CD4-positive, CD25-positive, alpha-beta regulatory T cell (primary cell): ENCODE measurements at regions not wholly inside any gene's neighbourhood (a gene's known extent, or its start where the extent isn't known, plus 50 kb on each side); places are given as distances from the start of the nearest gene placed in this dataset.
A peak's percentile ranks its signal among the peaks of the same experiment; 100 is the strongest.

ENCODE experiments used
- ATAC-seq, 2 donors: fragments of 150-1000 bp; cut with Tn5 transposase; one replicate each; pipeline ENCODE4 v1.10.0; 2021; ENCODE audit warnings: low read depth in 2 of 2, moderate number of reproducible peaks in 2 of 2, moderate library complexity in 1 of 2
- DNase-seq, 3 donors: peaks; one replicate each; pipeline versions ENCODE4 v3.0.0 to v3.0.0-alpha.2; 2012 to 2022; ENCODE audit warnings: mixed read lengths in 1 of 3
- H3K27ac ChIP-seq: one replicate; pipeline ENCODE4 v1.7.0; 2013; ENCODE audit warnings: mild to moderate bottlenecking, low read length; ENCODE audit not compliant: insufficient read depth, poor library complexity, severe bottlenecking
- H3K27me3 ChIP-seq: one replicate; pipeline ENCODE4 v1.7.0; 2013; ENCODE audit warnings: low read length; ENCODE audit not compliant: control insufficient read depth, insufficient read depth
- H3K36me3 ChIP-seq: one replicate; pipeline ENCODE4 v1.7.0; 2013; ENCODE audit warnings: mild to moderate bottlenecking, low read length, moderate library complexity; ENCODE audit not compliant: control insufficient read depth, insufficient read depth
- H3K4me1 ChIP-seq: 2 replicates; pipeline ENCODE4 v1.7.0; 2013; ENCODE audit warnings: mild to moderate bottlenecking, low read length; ENCODE audit not compliant: insufficient read depth, control insufficient read depth, poor library complexity, severe bottlenecking
- H3K4me3 ChIP-seq: one replicate; pipeline ENCODE4 v1.7.0; 2013; ENCODE audit warnings: low read depth, mild to moderate bottlenecking, low read length, moderate library complexity
- H3K9me3 ChIP-seq, 2 experiments: 1 replicate in 1 of 2; 2 replicates in 1 of 2; pipeline ENCODE4 v1.7.0; 2013; ENCODE audit warnings: low read length in 2 of 2, mild to moderate bottlenecking in 1 of 2, moderate library complexity in 1 of 2; ENCODE audit not compliant: control insufficient read depth in 2 of 2
- H3K27ac Mint-ChIP-seq, 3 donors: one replicate each; pipeline ENCODE4 v1.8.0; 2020 to 2022; ENCODE audit warnings: mild to moderate bottlenecking in 3 of 3, mixed read lengths in 3 of 3, moderate library complexity in 2 of 3
- H3K27me3 Mint-ChIP-seq: one replicate; pipeline ENCODE4 v1.8.0; 2022; ENCODE audit warnings: mild to moderate bottlenecking, mixed read lengths
- H3K36me3 Mint-ChIP-seq: one replicate; pipeline ENCODE4 v1.8.0; 2020; ENCODE audit warnings: mixed read lengths
- H3K4me1 Mint-ChIP-seq, 4 donors: one replicate each; pipeline ENCODE4 v1.8.0; 2020 to 2022; ENCODE audit warnings: mixed read lengths in 4 of 4, mild to moderate bottlenecking in 1 of 4
- H3K4me3 Mint-ChIP-seq, 4 donors: one replicate each; pipeline ENCODE4 v1.8.0; 2020 to 2022; ENCODE audit warnings: mild to moderate bottlenecking in 4 of 4, mixed read lengths in 4 of 4, moderate library complexity in 3 of 4
- H3K9me3 Mint-ChIP-seq, 7 donors: one replicate each; pipeline ENCODE4 v1.8.0; 2020 to 2022; ENCODE audit warnings: mixed read lengths in 7 of 7, mild to moderate bottlenecking in 3 of 7, moderate library complexity in 2 of 7

DNA sequence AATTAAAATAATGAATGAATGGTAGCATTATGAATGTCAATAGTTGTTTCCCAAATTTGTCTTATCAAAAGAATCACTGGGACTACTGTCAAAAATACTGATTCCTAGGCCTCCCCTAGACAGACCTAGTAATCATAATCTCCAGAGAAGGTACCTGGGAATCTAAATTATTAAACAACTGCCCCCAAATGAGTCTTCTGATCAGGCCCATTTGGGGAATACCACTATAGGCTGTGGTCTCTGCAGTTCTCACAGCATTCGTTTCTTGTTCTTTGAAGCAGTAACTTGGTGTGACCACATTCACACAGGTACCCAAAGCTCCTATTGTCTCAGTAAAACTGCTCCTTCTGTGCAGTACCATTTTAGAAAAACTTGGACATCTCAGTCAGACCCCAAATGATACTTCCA, 230.9 kb downstream of the PIK3R1 start:
- no peaks in the 10 kb centered on the region for H3K9me3 ChIP-seq
- ATAC-seq: no peak
- no peaks in the 10 kb centered on the region for H3K27me3 ChIP-seq
- Mint-ChIP-seq H3K4me3 (no peak overlapping the region), H3K36me3 (no peaks in the 10 kb centered on the region), H3K4me1 (peaks cover 0 to 1% (median 0%) of the 10 kb centered on the region in 4 donors), H3K27ac (no peak overlapping the region), H3K27me3 (peaks cover 4% of the 10 kb centered on the region), H3K9me3 (peaks cover 0 to 4% (median 0%) of the 10 kb centered on the region in 7 donors)
- no peak for DNase-seq
- H3K4me3 ChIP-seq: no peak overlapping the region
- H3K4me1 ChIP-seq: no peaks in the 10 kb centered on the region
- H3K27ac ChIP-seq: no peak overlapping the region
- H3K36me3 ChIP-seq: no peaks in the 10 kb centered on the region

DNA sequence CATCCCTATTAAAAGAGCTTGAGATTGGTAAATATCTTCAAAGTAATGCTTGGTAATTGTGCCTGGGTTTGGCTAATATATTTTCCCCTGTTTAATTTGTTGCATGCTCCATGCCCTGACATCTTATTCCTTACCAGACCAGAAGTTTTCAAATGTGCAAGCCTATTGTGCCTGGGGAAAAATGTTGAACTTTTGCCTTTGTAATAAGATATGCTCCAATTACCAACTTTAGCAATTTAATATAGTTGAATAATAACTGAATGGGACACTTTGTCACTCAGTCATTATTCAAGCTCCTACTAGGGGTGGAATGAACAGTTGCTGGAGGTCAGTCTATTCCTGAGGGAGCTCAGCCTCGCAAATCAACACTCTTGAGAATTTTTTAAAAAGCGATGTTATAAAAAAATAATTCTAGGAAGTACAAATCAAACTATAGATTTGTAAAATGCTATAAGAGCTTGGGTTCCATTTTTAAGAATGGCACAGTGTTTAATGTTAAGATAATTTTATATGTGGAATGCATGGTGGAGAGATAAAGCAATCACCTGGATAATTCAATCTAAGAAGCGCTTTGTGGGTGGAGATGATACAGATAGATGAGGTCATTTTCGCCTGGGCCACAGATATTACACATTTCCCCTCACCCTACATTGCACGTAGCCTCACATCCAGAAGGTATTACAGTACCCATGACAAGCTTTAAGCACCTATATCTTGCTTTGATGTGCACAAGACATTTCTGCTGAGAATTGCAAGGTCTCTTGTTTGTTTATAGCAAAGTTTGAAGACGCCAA, 231.8 kb downstream of the PIK3R1 start:
- Histone ChIP-seq H3K27ac (no peak overlapping the region), H3K27me3 (no peaks in the 10 kb centered on the region), H3K36me3 (no peaks in the 10 kb centered on the region), H3K4me1 (no peaks in the 10 kb centered on the region), H3K9me3 (no peaks in the 10 kb centered on the region), H3K4me3 (no peak overlapping the region)
- H3K4me3 Mint-ChIP-seq: no peak overlapping the region
- no peaks in the 10 kb centered on the region for H3K36me3 Mint-ChIP-seq
- no peaks in the 10 kb centered on the region for H3K4me1 Mint-ChIP-seq
- H3K27ac Mint-ChIP-seq: no peak overlapping the region
- H3K27me3 Mint-ChIP-seq: peaks cover 4% of the 10 kb centered on the region
- DNase-seq (no peak), ATAC-seq (no peak)
- H3K9me3 Mint-ChIP-seq: peaks cover 0 to 4% (median 0%) of the 10 kb centered on the region in 7 donors

DNA sequence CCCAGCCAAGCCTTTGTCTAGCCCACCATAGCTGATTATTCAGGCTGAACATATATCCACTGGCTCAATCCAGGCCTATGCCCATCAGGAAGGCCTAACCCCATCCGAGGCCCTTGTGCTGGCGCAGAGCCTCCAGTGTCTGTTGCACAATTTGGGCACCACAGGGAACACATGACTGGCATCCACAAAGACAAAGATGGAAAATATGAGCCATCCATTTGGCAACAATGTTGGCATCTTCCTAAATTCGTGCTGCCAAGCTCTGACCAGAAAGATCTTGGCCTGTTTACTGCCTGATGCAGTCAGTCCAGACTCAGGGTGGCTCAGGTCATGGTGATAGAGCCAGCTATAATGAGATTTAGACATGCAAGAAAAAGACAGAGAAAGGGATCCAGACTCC, 233.8 kb downstream of the PIK3R1 start:
- Mint-ChIP-seq H3K9me3 (peaks cover 0 to 4% (median 0%) of the 10 kb centered on the region in 7 donors), H3K4me1 (no peaks in the 10 kb centered on the region), H3K27me3 (peaks cover 4% of the 10 kb centered on the region), H3K27ac (no peak overlapping the region), H3K4me3 (no peak overlapping the region), H3K36me3 (no peaks in the 10 kb centered on the region)
- peaks cover 2% of the 10 kb centered on the region for H3K27me3 ChIP-seq
- no peaks in the 10 kb centered on the region for H3K4me1 ChIP-seq
- no peak overlapping the region for H3K27ac ChIP-seq
- DNase-seq: no peak
- H3K36me3 ChIP-seq: no peaks in the 10 kb centered on the region
- H3K4me3 ChIP-seq: no peak overlapping the region
- ATAC-seq: no peak
- H3K9me3 ChIP-seq: no peaks in the 10 kb centered on the region

GRCh38 chr5:68450245-68450852, 234.8 kb downstream of the PIK3R1 start:
- Histone ChIP-seq H3K36me3 (no peaks in the 10 kb centered on the region), H3K4me1 (no peaks in the 10 kb centered on the region), H3K27me3 (peaks cover 2% of the 10 kb centered on the region), H3K4me3 (no peak overlapping the region), H3K9me3 (no peaks in the 10 kb centered on the region), H3K27ac (no peak overlapping the region)
- ATAC-seq (no peak), DNase-seq (no peak)
- Mint-ChIP-seq H3K4me3 (no peak overlapping the region), H3K27me3 (no peaks in the 10 kb centered on the region), H3K4me1 (no peaks in the 10 kb centered on the region), H3K9me3 (peaks cover 0 to 4% (median 0%) of the 10 kb centered on the region in 7 donors), H3K27ac (peak overlapping the region in 1 of 3 donors; percentile 46), H3K36me3 (no peaks in the 10 kb centered on the region)

GRCh38 chr5:68452286-68452685, 236.7 kb downstream of the PIK3R1 start:
- no peak overlapping the region for H3K27ac ChIP-seq
- Mint-ChIP-seq H3K4me3 (no peak overlapping the region), H3K9me3 (peaks cover 0 to 4% (median 0%) of the 10 kb centered on the region in 7 donors), H3K27me3 (no peaks in the 10 kb centered on the region), H3K4me1 (no peaks in the 10 kb centered on the region), H3K36me3 (no peaks in the 10 kb centered on the region), H3K27ac (no peak overlapping the region)
- H3K27me3 ChIP-seq: peaks cover 2% of the 10 kb centered on the region
- H3K4me3 ChIP-seq: no peak overlapping the region
- no peaks in the 10 kb centered on the region for H3K9me3 ChIP-seq
- H3K4me1 ChIP-seq: no peaks in the 10 kb centered on the region
- H3K36me3 ChIP-seq: no peaks in the 10 kb centered on the region
- DNase-seq: no peak
- no peak for ATAC-seq

DNA sequence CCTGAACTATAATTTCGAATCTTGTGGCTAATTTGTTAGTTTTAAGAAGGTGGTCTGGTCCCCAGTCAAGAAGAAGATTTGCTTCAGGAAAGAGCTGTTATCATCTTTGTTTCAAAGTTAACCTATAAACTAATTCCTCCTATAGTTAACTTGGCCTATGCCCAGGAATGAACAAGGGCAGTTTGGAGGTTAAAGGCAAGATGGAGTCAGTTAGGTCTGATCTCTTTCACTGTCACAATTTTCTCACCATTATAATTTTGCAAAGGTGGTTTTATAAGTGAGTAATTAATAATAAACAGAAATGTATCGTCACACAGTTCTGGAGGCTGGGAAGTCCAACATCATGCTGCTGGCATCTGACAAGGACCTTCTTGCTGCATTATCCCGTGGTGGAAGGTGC, 238.6 kb downstream of the PIK3R1 start:
- no peak overlapping the region for H3K27ac ChIP-seq
- peaks cover 2% of the 10 kb centered on the region for H3K27me3 ChIP-seq
- H3K36me3 Mint-ChIP-seq: no peaks in the 10 kb centered on the region
- peaks cover 0 to 14% (median 11%) of the 10 kb centered on the region in 4 donors for H3K4me1 Mint-ChIP-seq
- no peak overlapping the region for H3K4me3 ChIP-seq
- no peak overlapping the region for H3K27ac Mint-ChIP-seq
- ATAC-seq: no peak
- H3K9me3 Mint-ChIP-seq: peaks cover 0 to 2% (median 0%) of the 10 kb centered on the region in 7 donors
- no peaks in the 10 kb centered on the region for H3K36me3 ChIP-seq
- H3K4me1 ChIP-seq: no peaks in the 10 kb centered on the region
- no peak for DNase-seq
- H3K27me3 Mint-ChIP-seq: no peaks in the 10 kb centered on the region
- no peak overlapping the region for H3K4me3 Mint-ChIP-seq
- no peaks in the 10 kb centered on the region for H3K9me3 ChIP-seq

- Histone ChIP-seq H3K4me1 (no peaks in the 10 kb centered on the region), H3K36me3 (no peaks in the 10 kb centered on the region), H3K27ac (no peak overlapping the region), H3K27me3 (peaks cover 2% of the 10 kb centered on the region), H3K4me3 (no peak overlapping the region), H3K9me3 (no peaks in the 10 kb centered on the region)
- Mint-ChIP-seq H3K27ac (no peak overlapping the region), H3K4me1 (peaks cover 0 to 14% (median 11%) of the 10 kb centered on the region in 4 donors), H3K9me3 (peaks cover 0 to 2% (median 0%) of the 10 kb centered on the region in 7 donors), H3K36me3 (no peaks in the 10 kb centered on the region), H3K27me3 (no peaks in the 10 kb centered on the region), H3K4me3 (no peak overlapping the region)
- no peak for ATAC-seq
- DNase-seq: no peak
These were observed 239.2 kb downstream of the PIK3R1 start for GRCh38 chr5:68454766-68455165.

DNA sequence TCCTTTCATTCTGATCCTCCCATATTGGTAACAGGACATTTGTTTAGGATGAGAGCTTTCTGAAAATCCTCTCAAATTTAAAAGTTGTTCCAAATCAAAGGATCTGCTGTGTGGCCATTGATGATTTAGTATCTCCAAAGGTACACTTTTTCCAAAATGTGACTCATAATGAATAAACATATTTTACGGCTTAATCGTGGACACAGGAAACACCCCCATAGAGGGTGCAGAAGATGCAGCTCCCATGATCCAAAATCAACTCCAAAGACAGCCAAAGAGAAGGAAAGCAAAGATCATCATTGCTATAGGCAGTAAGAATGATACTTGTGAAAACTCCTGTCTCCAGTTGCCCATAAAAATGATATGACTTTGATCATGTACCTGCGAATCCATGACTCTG, 239.7 kb downstream of the PIK3R1 start:
- no peak for ATAC-seq
- no peaks in the 10 kb centered on the region for H3K4me1 ChIP-seq
- H3K27me3 ChIP-seq: peaks cover 2% of the 10 kb centered on the region
- H3K36me3 Mint-ChIP-seq: no peaks in the 10 kb centered on the region
- H3K9me3 Mint-ChIP-seq: peaks cover 0 to 2% (median 0%) of the 10 kb centered on the region in 7 donors
- H3K27me3 Mint-ChIP-seq: no peaks in the 10 kb centered on the region
- H3K4me3 Mint-ChIP-seq: no peak overlapping the region
- H3K4me1 Mint-ChIP-seq: peaks cover 4 to 16% (median 11%) of the 10 kb centered on the region in 4 donors
- H3K27ac Mint-ChIP-seq: no peak overlapping the region
- no peaks in the 10 kb centered on the region for H3K36me3 ChIP-seq
- no peak overlapping the region for H3K27ac ChIP-seq
- no peaks in the 10 kb centered on the region for H3K9me3 ChIP-seq
- no peak overlapping the region for H3K4me3 ChIP-seq
- no peak for DNase-seq
